GM23338 (cell line): ENCODE measurements at regions not wholly inside any gene's neighbourhood (a gene's known extent, or its start where the extent isn't known, plus 50 kb on each side); places are given as distances from the start of the nearest gene placed in this dataset.

ENCODE experiments used
- CTCF ChIP-seq, 2 experiments: fragments of 200-600 bp in 1 of 2; sonication (generic) in 1 of 2; conservative IDR thresholded peaks; 2 replicates each; pipeline versions ENCODE4 v1.5.1 to v1.6.1; 2016 to 2017; ENCODE audit warnings: antibody characterized with exemption in 2 of 2, low read depth in 2 of 2, mild to moderate bottlenecking in 2 of 2, moderate library complexity in 1 of 2
- EZH2phosphoT487 ChIP-seq: fragments of 200-600 bp; sonication (generic); IDR thresholded peaks from one replicate; pipeline ENCODE4 v1.8.1; 2018; ENCODE audit warnings: antibody characterized with exemption; ENCODE audit not compliant: unreplicated experiment
- POLR2AphosphoS5 ChIP-seq: IDR thresholded peaks from 2 replicates; pipeline ENCODE4 v1.6.1; 2016; ENCODE audit warnings: antibody characterized with exemption, low read depth
- REST ChIP-seq: IDR thresholded peaks from one replicate; pipeline ENCODE4 v1.6.1; 2018; ENCODE audit warnings: antibody characterized with exemption; ENCODE audit not compliant: unreplicated experiment

GRCh38 chr12:29888777-29889176 is 105.0 kb upstream of the TMTC1 start:
- TF ChIP-seq POLR2AphosphoS5, result no peak
- no peak for TF ChIP-seq CTCF (conservative IDR thresholded peaks at IDR 0.05; ENCODE audit: low read depth in 2 of 2)
- TF ChIP-seq EZH2phosphoT487, result no peak
- no peak for TF ChIP-seq REST
